ENCODE measurements at regions not wholly inside any gene's neighbourhood (a gene's known extent, or its start where the extent isn't known, plus 50 kb on each side); places are given as distances from the start of the nearest gene placed in this dataset.
"Not testable (repeated sequence)": the region's sequence is repeated elsewhere in the genome, so short reads cannot be mapped to it uniquely, and the experiment has no call there.

DNA sequence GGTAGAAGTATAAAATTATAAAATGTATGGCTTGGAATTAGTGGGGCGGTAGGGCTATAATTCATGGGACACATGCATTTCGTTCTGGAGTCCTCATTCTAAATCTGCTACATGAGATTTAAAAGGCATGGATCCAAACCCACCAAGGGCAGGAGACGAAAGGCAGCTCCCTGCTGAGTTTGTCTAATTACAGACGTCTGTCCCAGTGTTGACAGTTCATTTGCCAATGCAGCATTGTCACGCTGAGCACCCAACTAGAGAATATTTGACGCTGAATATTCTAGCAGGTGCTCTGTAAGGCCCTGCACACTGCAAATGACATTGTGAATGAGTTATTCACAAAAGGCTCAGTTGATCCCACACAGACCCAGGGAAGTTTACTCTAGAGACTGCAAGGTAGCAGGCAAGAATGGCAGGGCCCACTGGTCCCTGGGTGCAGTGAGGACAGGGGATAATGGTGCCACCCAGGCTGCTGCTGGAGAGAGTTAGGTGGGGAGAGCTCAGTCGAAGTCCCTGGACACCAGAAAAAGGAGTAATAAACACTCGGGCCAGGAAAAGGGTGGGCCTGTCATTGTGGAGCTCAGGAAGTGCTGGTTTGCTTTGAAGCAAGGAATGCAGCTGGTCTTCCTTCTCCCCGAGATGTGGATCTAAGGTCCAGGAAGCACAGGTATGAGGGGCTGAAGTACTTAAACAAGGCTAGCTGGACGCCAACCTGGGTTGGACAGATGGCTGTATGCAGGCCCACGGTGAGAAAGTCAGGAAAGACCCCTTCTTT lies 75.0 kb upstream of the JCAD start:
- TF ChIP-seq, protein P1, sequence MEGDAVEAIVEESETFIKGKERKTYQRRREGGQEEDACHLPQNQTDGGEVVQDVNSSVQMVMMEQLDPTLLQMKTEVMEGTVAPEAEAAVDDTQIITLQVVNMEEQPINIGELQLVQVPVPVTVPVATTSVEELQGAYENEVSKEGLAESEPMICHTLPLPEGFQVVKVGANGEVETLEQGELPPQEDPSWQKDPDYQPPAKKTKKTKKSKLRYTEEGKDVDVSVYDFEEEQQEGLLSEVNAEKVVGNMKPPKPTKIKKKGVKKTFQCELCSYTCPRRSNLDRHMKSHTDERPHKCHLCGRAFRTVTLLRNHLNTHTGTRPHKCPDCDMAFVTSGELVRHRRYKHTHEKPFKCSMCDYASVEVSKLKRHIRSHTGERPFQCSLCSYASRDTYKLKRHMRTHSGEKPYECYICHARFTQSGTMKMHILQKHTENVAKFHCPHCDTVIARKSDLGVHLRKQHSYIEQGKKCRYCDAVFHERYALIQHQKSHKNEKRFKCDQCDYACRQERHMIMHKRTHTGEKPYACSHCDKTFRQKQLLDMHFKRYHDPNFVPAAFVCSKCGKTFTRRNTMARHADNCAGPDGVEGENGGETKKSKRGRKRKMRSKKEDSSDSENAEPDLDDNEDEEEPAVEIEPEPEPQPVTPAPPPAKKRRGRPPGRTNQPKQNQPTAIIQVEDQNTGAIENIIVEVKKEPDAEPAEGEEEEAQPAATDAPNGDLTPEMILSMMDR (IDR thresholded peaks at IDR 0.05; ENCODE audit: poor library complexity, severe bottlenecking), result no peak
- no peak for TF ChIP-seq EP300 (conservative IDR thresholded peaks at IDR 0.05; ENCODE audit: poor library complexity, severe bottlenecking)
- no peaks in the 10 kb centered on the region for H4K20me1 ChIP-seq (ENCODE audit: insufficient read depth)
- H3K9me2 ChIP-seq (ENCODE audit: insufficient read depth, low read length), result no peaks in the 10 kb centered on the region

DNA sequence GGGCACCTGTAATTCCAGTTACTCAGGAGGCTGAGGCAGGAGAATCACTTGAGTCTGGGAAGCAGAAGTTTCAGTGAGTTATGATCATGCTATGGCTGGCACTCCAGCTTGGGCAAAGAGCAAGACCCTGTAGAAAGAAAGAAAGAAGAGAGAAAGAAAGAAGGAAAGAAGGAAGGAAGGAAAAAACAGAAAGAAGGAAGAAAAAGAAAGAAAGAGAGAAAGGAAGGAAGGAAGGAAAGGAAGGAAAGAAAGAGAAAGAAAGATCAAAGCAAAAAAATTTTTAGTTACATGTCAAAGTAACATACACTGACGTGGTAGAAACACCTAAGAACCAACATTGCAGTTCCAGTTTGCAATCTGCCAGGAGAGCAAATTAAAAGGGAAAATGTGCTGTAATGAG lies 73.8 kb upstream of the JCAD start:
- Histone ChIP-seq H3K9ac (ENCODE audit: low read length) (no peak overlapping the region), H3K27ac (ENCODE audit: low read length) (no peak overlapping the region), H3K9me2 (ENCODE audit: insufficient read depth, low read length) (no peaks in the 10 kb centered on the region), H3F3A (ENCODE audit: insufficient read depth, low read length, poor library complexity, severe bottlenecking) (no peaks in the 10 kb centered on the region), H3K27me3 (ENCODE audit: insufficient read depth, low read depth, low read length) (no peaks in the 10 kb centered on the region), H3K79me2 (replicated peaks; ENCODE audit: insufficient read depth, low read length) (no peaks in the 10 kb centered on the region), H3K9me3 (ENCODE audit: low read length) (no peaks in the 10 kb centered on the region), H3K4me2 (ENCODE audit: low read length) (no peak overlapping the region), H2AFZ (ENCODE audit: low read depth, low read length) (no peak overlapping the region), H3K36me3 (ENCODE audit: insufficient read depth, low read length) (no peaks in the 10 kb centered on the region), H4K20me1 (ENCODE audit: insufficient read depth) (no peaks in the 10 kb centered on the region), H3K4me3 (ENCODE audit: low read length) (no peak overlapping the region)
- TF ChIP-seq, protein P2, sequence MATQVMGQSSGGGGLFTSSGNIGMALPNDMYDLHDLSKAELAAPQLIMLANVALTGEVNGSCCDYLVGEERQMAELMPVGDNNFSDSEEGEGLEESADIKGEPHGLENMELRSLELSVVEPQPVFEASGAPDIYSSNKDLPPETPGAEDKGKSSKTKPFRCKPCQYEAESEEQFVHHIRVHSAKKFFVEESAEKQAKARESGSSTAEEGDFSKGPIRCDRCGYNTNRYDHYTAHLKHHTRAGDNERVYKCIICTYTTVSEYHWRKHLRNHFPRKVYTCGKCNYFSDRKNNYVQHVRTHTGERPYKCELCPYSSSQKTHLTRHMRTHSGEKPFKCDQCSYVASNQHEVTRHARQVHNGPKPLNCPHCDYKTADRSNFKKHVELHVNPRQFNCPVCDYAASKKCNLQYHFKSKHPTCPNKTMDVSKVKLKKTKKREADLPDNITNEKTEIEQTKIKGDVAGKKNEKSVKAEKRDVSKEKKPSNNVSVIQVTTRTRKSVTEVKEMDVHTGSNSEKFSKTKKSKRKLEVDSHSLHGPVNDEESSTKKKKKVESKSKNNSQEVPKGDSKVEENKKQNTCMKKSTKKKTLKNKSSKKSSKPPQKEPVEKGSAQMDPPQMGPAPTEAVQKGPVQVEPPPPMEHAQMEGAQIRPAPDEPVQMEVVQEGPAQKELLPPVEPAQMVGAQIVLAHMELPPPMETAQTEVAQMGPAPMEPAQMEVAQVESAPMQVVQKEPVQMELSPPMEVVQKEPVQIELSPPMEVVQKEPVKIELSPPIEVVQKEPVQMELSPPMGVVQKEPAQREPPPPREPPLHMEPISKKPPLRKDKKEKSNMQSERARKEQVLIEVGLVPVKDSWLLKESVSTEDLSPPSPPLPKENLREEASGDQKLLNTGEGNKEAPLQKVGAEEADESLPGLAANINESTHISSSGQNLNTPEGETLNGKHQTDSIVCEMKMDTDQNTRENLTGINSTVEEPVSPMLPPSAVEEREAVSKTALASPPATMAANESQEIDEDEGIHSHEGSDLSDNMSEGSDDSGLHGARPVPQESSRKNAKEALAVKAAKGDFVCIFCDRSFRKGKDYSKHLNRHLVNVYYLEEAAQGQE (IDR thresholded peaks at IDR 0.05; ENCODE audit: borderline replicate concordance), result no peak
- TF ChIP-seq POLR2AphosphoS5 (IDR thresholded peaks at IDR 0.05) (no peak), RAD21 (conservative IDR thresholded peaks at IDR 0.05) (no peak)
- TF ChIP-seq, protein P1 (IDR thresholded peaks at IDR 0.05; ENCODE audit: poor library complexity, severe bottlenecking), result no peak

More for the DNA sequence above, 75.0 kb upstream of the JCAD start:
- Histone ChIP-seq H3K4me2 (ENCODE audit: low read length) (no peak overlapping the region), H3K27me3 (ENCODE audit: insufficient read depth, low read depth, low read length) (no peaks in the 10 kb centered on the region), H2AFZ (ENCODE audit: low read depth, low read length) (no peak overlapping the region), H3K4me3 (ENCODE audit: low read length) (no peak overlapping the region), H3K79me2 (replicated peaks; ENCODE audit: insufficient read depth, low read length) (no peaks in the 10 kb centered on the region), H3K9me3 (ENCODE audit: low read length) (no peaks in the 10 kb centered on the region), H3K27ac (ENCODE audit: low read length) (peak overlapping the region; percentile 31), H3F3A (ENCODE audit: insufficient read depth, low read length, poor library complexity, severe bottlenecking) (no peaks in the 10 kb centered on the region), H3K36me3 (ENCODE audit: insufficient read depth, low read length) (no peaks in the 10 kb centered on the region), H3K9ac (ENCODE audit: low read length) (no peak overlapping the region)

DNA sequence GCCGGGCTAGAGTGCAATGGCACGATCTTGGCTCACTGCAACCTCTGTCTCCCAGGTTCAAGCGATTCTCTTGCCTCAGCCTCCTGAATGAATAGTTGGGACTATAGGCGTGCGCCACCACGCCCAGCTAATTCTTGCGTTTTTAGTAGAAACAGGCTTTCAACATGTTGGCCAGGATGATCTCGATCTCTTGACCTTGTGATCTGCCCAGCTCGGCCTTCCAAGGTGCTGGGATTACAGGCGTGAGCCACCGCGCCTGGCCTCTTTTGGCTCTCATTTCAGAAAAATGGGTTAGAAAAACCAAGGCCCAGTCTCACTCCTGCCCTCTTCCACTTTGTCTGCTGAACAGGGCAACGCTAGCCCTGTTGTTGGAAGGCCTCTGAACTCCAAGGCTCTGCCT lies 72.0 kb upstream of the JCAD start:
- H3K27ac ChIP-seq (ENCODE audit: low read length); H4K20me1 ChIP-seq (ENCODE audit: insufficient read depth): not testable (repeated sequence)

DNA sequence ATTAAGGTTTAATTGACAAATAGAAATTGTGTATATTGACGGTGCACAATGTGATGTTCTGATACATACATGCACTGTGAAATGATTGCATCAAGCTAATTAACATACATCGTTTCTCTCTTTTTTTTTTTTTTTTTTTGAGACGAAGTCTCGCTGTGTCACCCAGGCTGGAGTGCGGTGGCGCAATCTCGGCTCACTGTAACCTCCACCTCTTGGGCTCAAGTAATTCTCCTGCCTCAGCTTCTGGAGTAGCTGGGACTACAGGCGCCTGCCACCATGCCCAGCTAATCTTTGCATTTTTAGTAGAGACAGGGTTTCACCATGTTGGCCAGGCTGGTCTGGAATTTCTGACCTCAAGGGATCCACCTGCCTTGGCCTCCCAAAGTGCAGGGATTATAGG lies 69.9 kb upstream of the JCAD start:
- not testable (repeated sequence) for H2AFZ ChIP-seq (ENCODE audit: low read depth, low read length); H4K20me1 ChIP-seq (ENCODE audit: insufficient read depth); H3F3A ChIP-seq (ENCODE audit: insufficient read depth, low read length, poor library complexity, severe bottlenecking); H3K27ac ChIP-seq (ENCODE audit: low read length); H3K36me3 ChIP-seq (ENCODE audit: insufficient read depth, low read length); H3K4me3 ChIP-seq (ENCODE audit: low read length); H3K9me2 ChIP-seq (ENCODE audit: insufficient read depth, low read length); H3K27me3 ChIP-seq (ENCODE audit: insufficient read depth, low read depth, low read length); H3K9me3 ChIP-seq (ENCODE audit: low read length); H3K9ac ChIP-seq (ENCODE audit: low read length); H3K4me2 ChIP-seq (ENCODE audit: low read length); H3K79me2 ChIP-seq (replicated peaks; ENCODE audit: insufficient read depth, low read length)

More for the DNA sequence above, 72.0 kb upstream of the JCAD start:
- not testable (repeated sequence) for H2AFZ ChIP-seq (ENCODE audit: low read depth, low read length); H3K4me2 ChIP-seq (ENCODE audit: low read length); H3F3A ChIP-seq (ENCODE audit: insufficient read depth, low read length, poor library complexity, severe bottlenecking); H3K9me3 ChIP-seq (ENCODE audit: low read length); H3K36me3 ChIP-seq (ENCODE audit: insufficient read depth, low read length); H3K9ac ChIP-seq (ENCODE audit: low read length); H3K9me2 ChIP-seq (ENCODE audit: insufficient read depth, low read length); H3K79me2 ChIP-seq (replicated peaks; ENCODE audit: insufficient read depth, low read length); H3K27me3 ChIP-seq (ENCODE audit: insufficient read depth, low read depth, low read length); H3K4me3 ChIP-seq (ENCODE audit: low read length)
